Fibroblast of skin of abdomen (primary cell): ENCODE measurements at regions not wholly inside any gene's neighbourhood (a gene's known extent, or its start where the extent isn't known, plus 50 kb on each side); places are given as distances from the start of the nearest gene placed in this dataset.
A peak's percentile ranks its signal among the peaks of the same experiment; 100 is the strongest.

Experiments used
- DNase-seq: peaks from one replicate; pipeline ENCODE4 v3.0.0-alpha.2; 2013

DNA sequence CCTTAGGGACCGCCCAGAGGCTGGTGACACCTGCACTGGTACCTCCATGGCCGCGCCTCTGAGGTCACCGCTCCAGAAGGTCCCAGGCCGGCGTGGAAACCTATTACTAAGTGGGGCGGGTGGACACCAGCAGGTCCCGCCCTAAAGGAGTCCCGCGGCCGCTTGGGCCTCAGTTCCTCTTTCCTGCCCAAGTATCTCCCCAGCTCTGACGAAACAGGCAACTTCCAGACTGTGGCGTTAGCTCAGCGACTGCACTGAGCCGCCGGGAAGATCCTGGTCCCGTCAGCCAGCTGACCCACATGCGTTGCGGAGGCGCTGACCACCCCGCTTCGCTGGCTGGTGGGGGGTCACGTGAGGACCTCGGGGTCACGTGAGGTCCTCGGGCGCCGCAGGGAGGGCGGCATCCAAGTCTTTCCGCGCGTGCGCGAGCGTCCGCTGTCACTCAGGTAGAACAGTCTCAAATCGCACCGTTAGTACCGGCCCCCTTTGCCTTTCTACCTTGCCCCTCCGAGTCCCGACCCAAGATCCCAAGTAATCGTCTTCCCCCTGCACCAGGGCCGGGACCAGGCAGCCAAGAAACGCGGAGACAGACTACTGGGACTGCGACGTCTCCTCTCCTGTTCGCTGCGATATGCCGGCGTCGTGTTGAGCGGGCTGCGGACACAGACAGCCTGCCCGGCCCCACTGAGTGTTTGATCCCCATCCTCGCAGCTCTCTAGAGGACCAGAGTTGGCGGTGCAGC lies 53.7 kb upstream of the KDM4C start:
- DNase-seq: peak; percentile 83

GRCh38 chr9:6702707-6703106 lies 55.1 kb upstream of the KDM4C start:
- no peak for DNase-seq

- no peak for DNase-seq
Observed at GRCh38 chr9:6696178-6696577, 50.6 kb upstream of the GLDC start.

- DNase-seq: no peak
Observed at GRCh38 chr9:6695121-6695814, 49.7 kb upstream of the GLDC start.
